ENCODE measurements at regions not wholly inside any gene's neighbourhood (a gene's known extent, or its start where the extent isn't known, plus 50 kb on each side); places are given as distances from the start of the nearest gene placed in this dataset.
"Not testable (repeated sequence)": the region's sequence is repeated elsewhere in the genome, so short reads cannot be mapped to it uniquely, and the experiment has no call there.

DNA sequence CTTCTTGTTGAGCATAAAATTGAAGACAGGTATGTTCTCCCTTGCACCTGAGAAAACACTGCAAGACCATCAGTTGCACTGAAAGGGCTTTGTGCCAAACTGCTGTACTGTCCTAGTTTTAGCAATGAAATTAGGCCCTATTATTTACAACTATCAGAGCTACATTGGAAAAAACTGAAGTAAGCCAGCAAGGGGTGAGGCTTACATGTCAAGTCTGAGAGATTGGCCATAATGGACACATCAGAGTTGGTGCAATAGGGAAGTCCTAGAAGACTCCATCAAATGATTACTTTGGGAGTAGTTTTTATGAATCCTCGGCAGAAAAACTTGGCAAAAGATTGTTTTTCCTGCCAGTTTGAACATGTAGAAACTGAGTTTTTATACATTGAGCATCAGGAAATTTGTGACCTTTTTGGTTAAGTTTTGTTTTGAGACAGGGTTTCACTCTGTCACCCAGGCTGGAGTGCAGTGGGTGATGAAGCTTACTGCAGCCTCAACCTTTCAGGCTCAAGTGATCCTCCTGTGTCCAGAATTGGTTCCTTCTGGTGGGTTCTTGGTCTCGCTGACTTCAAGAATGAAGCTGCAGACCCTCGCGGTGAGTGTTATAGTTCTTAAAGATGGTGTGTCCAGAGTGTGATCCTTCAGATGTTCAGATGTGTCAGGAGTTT, 160.1 kb upstream of the BANK1 start:
- no peak for DNase-seq (ENCODE audit: low spot score in 2 of 2)
- intact Hi-C loops (cut with DNase I; ENCODE audit: low total_unique reads), result no loop called here
- 85% methylated on average over 4 of the region's 4 CpGs for WGBS, 2 donors
- TF ChIP-seq, protein P1, sequence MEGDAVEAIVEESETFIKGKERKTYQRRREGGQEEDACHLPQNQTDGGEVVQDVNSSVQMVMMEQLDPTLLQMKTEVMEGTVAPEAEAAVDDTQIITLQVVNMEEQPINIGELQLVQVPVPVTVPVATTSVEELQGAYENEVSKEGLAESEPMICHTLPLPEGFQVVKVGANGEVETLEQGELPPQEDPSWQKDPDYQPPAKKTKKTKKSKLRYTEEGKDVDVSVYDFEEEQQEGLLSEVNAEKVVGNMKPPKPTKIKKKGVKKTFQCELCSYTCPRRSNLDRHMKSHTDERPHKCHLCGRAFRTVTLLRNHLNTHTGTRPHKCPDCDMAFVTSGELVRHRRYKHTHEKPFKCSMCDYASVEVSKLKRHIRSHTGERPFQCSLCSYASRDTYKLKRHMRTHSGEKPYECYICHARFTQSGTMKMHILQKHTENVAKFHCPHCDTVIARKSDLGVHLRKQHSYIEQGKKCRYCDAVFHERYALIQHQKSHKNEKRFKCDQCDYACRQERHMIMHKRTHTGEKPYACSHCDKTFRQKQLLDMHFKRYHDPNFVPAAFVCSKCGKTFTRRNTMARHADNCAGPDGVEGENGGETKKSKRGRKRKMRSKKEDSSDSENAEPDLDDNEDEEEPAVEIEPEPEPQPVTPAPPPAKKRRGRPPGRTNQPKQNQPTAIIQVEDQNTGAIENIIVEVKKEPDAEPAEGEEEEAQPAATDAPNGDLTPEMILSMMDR (IDR thresholded peaks at IDR 0.05), result no peak
- no peak for TF ChIP-seq POLR2A (IDR thresholded peaks at IDR 0.05)
- H3K4me3 ChIP-seq (ENCODE audit: low read depth, poor library complexity, severe bottlenecking), result no peak overlapping the region

DNA sequence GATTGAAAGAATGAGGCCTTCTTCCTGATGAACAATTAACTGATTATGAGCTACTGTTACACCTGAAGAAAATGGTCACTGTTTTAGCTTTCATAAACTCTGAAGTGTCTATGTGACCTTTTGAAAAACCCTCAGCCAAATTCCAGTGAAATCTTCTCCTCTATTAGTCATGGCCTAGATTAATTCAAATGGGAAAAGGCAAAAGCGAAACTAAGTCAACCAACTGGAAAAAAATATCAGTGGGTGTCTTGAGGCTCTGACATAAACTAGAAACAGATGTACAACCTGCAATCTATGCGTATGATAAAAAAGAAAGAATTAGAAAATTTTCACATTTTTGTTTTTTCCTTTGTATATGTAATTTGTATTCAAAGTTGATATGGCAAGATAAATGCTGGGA, 169.4 kb upstream of the BANK1 start:
- TF ChIP-seq, protein P1 (IDR thresholded peaks at IDR 0.05), result no peak
- TF ChIP-seq POLR2A (IDR thresholded peaks at IDR 0.05), result no peak
- WGBS, 2 donors, result 46 to 53% methylated on average over 2 of the region's 2 CpGs
- intact Hi-C loops (cut with DNase I; ENCODE audit: low total_unique reads), result no loop called here
- H3K4me3 ChIP-seq (ENCODE audit: low read depth, poor library complexity, severe bottlenecking), result no peak overlapping the region
- DNase-seq (ENCODE audit: low spot score in 2 of 2), result no peak

DNA sequence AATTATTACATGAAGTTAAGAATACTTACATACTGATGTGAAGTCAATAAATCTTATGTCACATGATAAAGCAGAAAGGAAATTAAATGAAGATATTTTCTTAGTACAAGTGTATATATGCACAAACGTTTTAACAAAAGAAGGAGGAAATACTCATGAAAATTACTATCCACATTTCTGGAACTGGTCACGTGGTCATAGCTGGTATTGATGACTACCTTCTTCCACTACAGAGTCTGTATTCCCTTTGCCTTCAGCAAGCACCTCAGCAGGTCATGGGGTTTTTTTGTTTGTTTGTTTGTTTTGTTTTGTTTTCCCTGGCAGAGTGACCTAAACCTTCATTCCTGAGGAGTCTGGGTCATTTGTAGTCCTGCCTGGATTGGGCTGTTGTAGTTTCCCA, 174.9 kb upstream of the BANK1 start:
- TF ChIP-seq, protein P1 (IDR thresholded peaks at IDR 0.05), result no peak
- TF ChIP-seq POLR2A (IDR thresholded peaks at IDR 0.05), result no peak
- no peak for DNase-seq (ENCODE audit: low spot score in 2 of 2)
- 63 to 70% methylated on average over 2 of the region's 2 CpGs for WGBS, 2 donors
- no peak overlapping the region for H3K4me3 ChIP-seq (ENCODE audit: low read depth, poor library complexity, severe bottlenecking)
- intact Hi-C loops (cut with DNase I; ENCODE audit: low total_unique reads), result no loop called here

DNA sequence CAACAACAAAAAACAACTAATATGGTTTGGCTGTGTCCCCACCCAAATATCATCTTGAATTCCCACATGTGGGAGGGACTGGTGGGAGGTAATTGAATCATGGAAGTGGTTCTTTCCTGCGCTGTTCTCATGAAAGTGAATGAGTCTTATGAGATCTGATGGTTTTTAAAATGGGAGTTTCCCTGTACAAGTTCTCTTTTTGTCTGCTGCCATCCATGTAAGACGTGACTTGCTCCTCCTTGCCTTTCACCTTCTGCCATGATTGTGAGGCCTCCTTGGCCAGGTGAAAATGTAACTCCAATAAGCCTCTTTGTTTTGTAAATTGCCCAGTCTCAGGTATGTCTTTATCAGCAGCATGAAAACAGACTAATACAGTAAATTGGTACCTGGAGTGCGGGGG, 183.5 kb upstream of the BANK1 start:
- intact Hi-C loops (cut with DNase I; ENCODE audit: low total_unique reads); DNase-seq (ENCODE audit: low spot score in 2 of 2); H3K4me3 ChIP-seq (ENCODE audit: low read depth, poor library complexity, severe bottlenecking): not testable (repeated sequence)
- 92 to 96% methylated on average over 3 of the region's 3 CpGs for WGBS, 2 donors

DNA sequence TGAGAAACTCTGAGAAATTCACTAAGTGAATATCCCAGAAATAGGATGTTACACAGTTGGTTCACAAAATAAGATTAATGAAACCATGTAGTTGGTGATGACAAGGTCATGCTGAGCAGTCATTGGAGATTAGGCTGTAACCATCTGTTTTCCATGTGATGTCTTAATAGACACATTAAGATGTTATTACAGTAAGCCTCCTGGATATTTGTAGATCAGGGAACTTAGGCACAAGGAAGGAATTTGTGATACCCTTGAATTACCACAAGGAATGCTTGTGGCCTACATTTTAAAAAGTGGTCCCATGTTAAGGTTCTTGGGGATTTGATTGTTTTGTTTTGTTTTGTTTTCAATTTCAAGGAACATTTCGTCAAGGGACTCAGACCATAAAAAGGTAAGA, 185.6 kb upstream of the BANK1 start:
- 86 to 96% methylated on average over 1 of the region's 1 CpG for WGBS, 2 donors
- TF ChIP-seq, protein P1 (IDR thresholded peaks at IDR 0.05), result no peak
- TF ChIP-seq POLR2A (IDR thresholded peaks at IDR 0.05), result no peak
- intact Hi-C loops (cut with DNase I; ENCODE audit: low total_unique reads), result no loop called here
- no peak overlapping the region for H3K4me3 ChIP-seq (ENCODE audit: low read depth, poor library complexity, severe bottlenecking)
- DNase-seq (ENCODE audit: low spot score in 2 of 2), result no peak

DNA sequence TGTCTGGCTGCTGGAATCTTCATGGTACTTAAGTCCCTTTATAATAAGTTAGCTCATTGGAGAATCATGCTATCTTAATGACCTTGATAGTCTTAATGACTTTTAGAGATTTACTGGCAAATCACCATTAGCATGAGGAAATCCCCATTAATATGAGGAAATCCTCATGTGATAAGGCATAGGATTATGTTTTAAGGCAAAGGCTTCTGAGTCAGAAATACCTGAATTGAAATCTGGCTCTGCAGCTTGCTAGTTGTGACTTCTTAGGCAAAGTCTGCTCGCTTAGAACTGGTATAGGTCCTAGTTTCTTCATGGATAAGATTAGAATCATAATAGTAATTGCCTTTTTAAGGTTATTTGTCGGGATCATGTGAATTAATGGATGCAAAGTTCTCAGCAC, 190.2 kb upstream of the BANK1 start:
- TF ChIP-seq, protein P1 (IDR thresholded peaks at IDR 0.05), result no peak
- TF ChIP-seq POLR2A (IDR thresholded peaks at IDR 0.05), result no peak
- intact Hi-C loops (cut with DNase I; ENCODE audit: low total_unique reads), result no loop called here
- no peak for DNase-seq (ENCODE audit: low spot score in 2 of 2)
- no peak overlapping the region for H3K4me3 ChIP-seq (ENCODE audit: low read depth, poor library complexity, severe bottlenecking)
- 49 to 62% methylated on average over 2 of the region's 2 CpGs for WGBS, 2 donors
